ENCODE measurements at regions not wholly inside any gene's neighbourhood (a gene's known extent, or its start where the extent isn't known, plus 50 kb on each side); places are given as distances from the start of the nearest gene placed in this dataset.

DNA sequence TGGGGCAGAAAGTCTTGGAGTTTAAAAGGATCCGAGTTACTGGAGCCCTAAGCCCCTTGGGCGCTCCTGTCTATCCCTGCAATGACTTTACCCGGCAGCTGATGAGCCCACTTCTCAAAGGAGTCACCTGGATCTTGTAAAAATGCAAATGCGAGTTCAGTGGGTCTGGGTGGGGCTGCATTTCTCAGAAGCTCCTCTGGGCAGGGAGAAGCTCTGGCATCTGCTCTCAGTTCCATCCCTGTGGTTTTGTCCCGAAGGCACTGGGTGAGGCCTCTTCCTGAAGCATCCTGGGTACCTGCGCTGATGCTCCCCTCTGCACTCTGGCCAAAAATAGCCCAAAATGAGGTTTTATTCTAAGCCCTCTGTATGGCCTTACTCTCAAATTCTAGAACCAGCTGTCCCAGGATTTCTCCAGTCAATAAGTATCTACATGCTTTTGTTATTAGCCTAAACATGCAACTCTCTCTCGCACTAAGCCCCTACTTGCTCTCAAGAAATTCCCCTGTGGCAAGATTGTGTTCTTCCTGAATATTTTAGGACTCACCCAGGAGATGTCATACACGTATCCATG, 167.8 kb upstream of the APCDD1 start:
- Histone ChIP-seq H3K9me3 (ENCODE audit: control insufficient read depth in 1 of 2, insufficient read depth in 1 of 2, low read depth in 1 of 2, low read length in 2 of 2) (peaks cover 0 to 5% of the 10 kb centered on the region in 2 experiments; a peak in 2 of 4 replicates), H3K27me3 (ENCODE audit: insufficient read depth, low read length) (peaks cover 9% of the 10 kb centered on the region; the same call in 1 of the 2 replicates), H3K27ac (ENCODE audit: low read depth, low read length) (no peak overlapping the region), H3K4me2 (ENCODE audit: low read length) (no peak overlapping the region), H3K9me2 (ENCODE audit: insufficient read depth) (no peaks in the 10 kb centered on the region), H3K79me2 (ENCODE audit: insufficient read depth, low read length) (no peaks in the 10 kb centered on the region), H2AFZ (ENCODE audit: low read depth, low read length, poor library complexity, severe bottlenecking) (no peak overlapping the region), H3K4me3 (replicated peaks in 1 of 2; ENCODE audit: low read depth in 1 of 2, low read length in 2 of 2) (no peak overlapping the region), H3K4me1 (ENCODE audit: control insufficient read depth in 1 of 2, insufficient read depth in 2 of 2, low read length in 2 of 2) (no peaks in the 10 kb centered on the region), H4K20me1 (ENCODE audit: insufficient read depth) (no peaks in the 10 kb centered on the region), H3K9ac (ENCODE audit: low read length) (no peak overlapping the region), H3K36me3 (ENCODE audit: control insufficient read depth in 1 of 2, insufficient read depth in 2 of 2, low read length in 2 of 2) (no peaks in the 10 kb centered on the region)
- ATAC-seq (no peak), DNase-seq (ENCODE audit: low read depth, low spot score) (no peak)
- BruUV-seq (replicated peaks) = no TSS peak
- ChIA-PET POLR2A (no interaction called here), CTCF (no interaction called here), RAD21 (ENCODE audit: low non-redundant PET in 1 of 2, low total read pairs in 2 of 2, uncharacterized antibody in 2 of 2, unreplicated experiment in 2 of 2) (no interaction called here)
- TF ChIP-seq RAD21 (IDR thresholded peaks at IDR 0.05; ENCODE audit: low read depth) (no peak), EZH2 (IDR thresholded peaks at IDR 0.05) (no peak), SP1 (IDR thresholded peaks at IDR 0.05; ENCODE audit: low read depth) (no peak), EGR1 (IDR thresholded peaks at IDR 0.05; ENCODE audit: low read depth) (no peak), ZFX (IDR thresholded peaks at IDR 0.05) (no peak), YY1 (IDR thresholded peaks at IDR 0.05; ENCODE audit: extremely low read depth, insufficient replicate concordance, low read depth, low read length) (no peak), EZH2phosphoT487 (IDR thresholded peaks at IDR 0.05; ENCODE audit: borderline replicate concordance) (no peak), FOSL1 (IDR thresholded peaks at IDR 0.05; ENCODE audit: low read depth) (no peak), POLR2A (IDR thresholded peaks at IDR 0.05; ENCODE audit: borderline replicate concordance, extremely low read depth, insufficient read depth, insufficient read length) (no peak), CBX3 (IDR thresholded peaks at IDR 0.05; ENCODE audit: low read depth) (no peak), ZNF274 (IDR thresholded peaks at IDR 0.05; ENCODE audit: low read depth, low read length) (no peak), POLR2AphosphoS5 (IDR thresholded peaks at IDR 0.05; ENCODE audit: low read depth, low read length) (no peak), JUND (IDR thresholded peaks at IDR 0.05) (no peak), ELF1 (IDR thresholded peaks at IDR 0.05; ENCODE audit: borderline replicate concordance, low read depth) (no peak), TCF7L2 (IDR thresholded peaks at IDR 0.05; ENCODE audit: borderline replicate concordance, extremely low read depth, insufficient read depth, insufficient read length) (no peak)
- TF ChIP-seq, protein P1, sequence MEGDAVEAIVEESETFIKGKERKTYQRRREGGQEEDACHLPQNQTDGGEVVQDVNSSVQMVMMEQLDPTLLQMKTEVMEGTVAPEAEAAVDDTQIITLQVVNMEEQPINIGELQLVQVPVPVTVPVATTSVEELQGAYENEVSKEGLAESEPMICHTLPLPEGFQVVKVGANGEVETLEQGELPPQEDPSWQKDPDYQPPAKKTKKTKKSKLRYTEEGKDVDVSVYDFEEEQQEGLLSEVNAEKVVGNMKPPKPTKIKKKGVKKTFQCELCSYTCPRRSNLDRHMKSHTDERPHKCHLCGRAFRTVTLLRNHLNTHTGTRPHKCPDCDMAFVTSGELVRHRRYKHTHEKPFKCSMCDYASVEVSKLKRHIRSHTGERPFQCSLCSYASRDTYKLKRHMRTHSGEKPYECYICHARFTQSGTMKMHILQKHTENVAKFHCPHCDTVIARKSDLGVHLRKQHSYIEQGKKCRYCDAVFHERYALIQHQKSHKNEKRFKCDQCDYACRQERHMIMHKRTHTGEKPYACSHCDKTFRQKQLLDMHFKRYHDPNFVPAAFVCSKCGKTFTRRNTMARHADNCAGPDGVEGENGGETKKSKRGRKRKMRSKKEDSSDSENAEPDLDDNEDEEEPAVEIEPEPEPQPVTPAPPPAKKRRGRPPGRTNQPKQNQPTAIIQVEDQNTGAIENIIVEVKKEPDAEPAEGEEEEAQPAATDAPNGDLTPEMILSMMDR (IDR thresholded peaks at IDR 0.05 in 2 of 3, conservative IDR thresholded peaks at IDR 0.05 in 1 of 3; ENCODE audit: borderline replicate concordance in 1 of 3, insufficient read depth in 1 of 3, low read depth in 2 of 3, low read length in 2 of 3) = no peak
- TF ChIP-seq, protein P2, sequence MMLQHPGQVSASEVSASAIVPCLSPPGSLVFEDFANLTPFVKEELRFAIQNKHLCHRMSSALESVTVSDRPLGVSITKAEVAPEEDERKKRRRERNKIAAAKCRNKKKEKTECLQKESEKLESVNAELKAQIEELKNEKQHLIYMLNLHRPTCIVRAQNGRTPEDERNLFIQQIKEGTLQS (IDR thresholded peaks at IDR 0.05) = no peak
- TF ChIP-seq, protein P3, sequence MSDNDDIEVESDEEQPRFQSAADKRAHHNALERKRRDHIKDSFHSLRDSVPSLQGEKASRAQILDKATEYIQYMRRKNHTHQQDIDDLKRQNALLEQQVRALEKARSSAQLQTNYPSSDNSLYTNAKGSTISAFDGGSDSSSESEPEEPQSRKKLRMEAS (IDR thresholded peaks at IDR 0.05) = no peak
- intact Hi-C loops (cut with micrococcal nuclease) = no loop called here

All from HCT116 (cell line).